Neural cell (in vitro differentiated cells): ENCODE measurements at regions not wholly inside any gene's neighbourhood (a gene's known extent, or its start where the extent isn't known, plus 50 kb on each side); places are given as distances from the start of the nearest gene placed in this dataset.

ENCODE experiments used
- H2AFZ ChIP-seq: fragments of 200-600, 300-800 bp; sonication (generic), shearing (Covaris generic); 2 replicates; pipeline ENCODE4 v1.6.0; 2014; ENCODE audit warnings: low read depth, mild to moderate bottlenecking, antibody characterized with exemption, low read length, moderate library complexity
- H3F3A ChIP-seq: fragments of 200-600 bp; shearing (Covaris generic); 2 replicates; pipeline ENCODE4 v1.6.1; 2016; ENCODE audit warnings: mild to moderate bottlenecking, moderate library complexity, mixed read lengths, antibody characterized with exemption, low read length; ENCODE audit not compliant: insufficient read depth, poor library complexity, severe bottlenecking
- H3K27ac ChIP-seq: fragments of 200-600, 300-800 bp; sonication (generic), shearing (Covaris generic); 2 replicates; pipeline ENCODE4 v1.5.1; 2014; ENCODE audit warnings: mild to moderate bottlenecking, low read length, moderate library complexity
- H3K27me3 ChIP-seq: fragments of 300-800, 200-600 bp; sonication (generic), shearing (Covaris generic); 2 replicates; pipeline ENCODE4 v1.6.0; 2014; ENCODE audit warnings: mild to moderate bottlenecking, low read depth, low read length, moderate library complexity; ENCODE audit not compliant: insufficient read depth
- H3K36me3 ChIP-seq: fragments of 300-800, 200-600 bp; sonication (generic), shearing (Covaris generic); 2 replicates; pipeline ENCODE4 v1.5.1; 2014; ENCODE audit warnings: mild to moderate bottlenecking, antibody characterized with exemption, low read length, moderate library complexity; ENCODE audit not compliant: insufficient read depth
- H3K4me2 ChIP-seq: fragments of 300-800, 200-600 bp; sonication (generic), shearing (Covaris generic); 2 replicates; pipeline ENCODE4 v1.6.0; 2014; ENCODE audit warnings: mild to moderate bottlenecking, low read length
- H3K4me3 ChIP-seq: fragments of 300-800, 200-600 bp; sonication (generic), shearing (Covaris generic); 2 replicates; pipeline ENCODE4 v1.5.1; 2014; ENCODE audit warnings: mild to moderate bottlenecking, low read length, moderate library complexity
- H3K79me2 ChIP-seq: fragments of 200-600 bp; shearing (Covaris generic); replicated peaks from 2 replicates; pipeline ENCODE4 v1.6.0; 2014; ENCODE audit warnings: mild to moderate bottlenecking, low read length, moderate library complexity; ENCODE audit not compliant: insufficient read depth
- H3K9ac ChIP-seq: fragments of 300-800, 200-600 bp; sonication (generic), shearing (Covaris generic); 2 replicates; pipeline ENCODE4 v1.6.1; 2016; ENCODE audit warnings: mild to moderate bottlenecking, low read length, mixed read lengths
- H3K9me2 ChIP-seq: fragments of 200-600 bp; shearing (Covaris generic); 2 replicates; pipeline ENCODE4 v1.6.1; 2016; ENCODE audit warnings: mild to moderate bottlenecking, low read length, mixed read lengths; ENCODE audit not compliant: insufficient read depth
- H3K9me3 ChIP-seq: fragments of 200-600, 300-800 bp; sonication (generic), shearing (Covaris generic); 2 replicates; pipeline ENCODE4 v1.6.1; 2016; ENCODE audit warnings: mild to moderate bottlenecking, mixed run types, low read length, moderate library complexity, mixed read lengths
- H4K20me1 ChIP-seq: fragments of 200-600 bp; shearing (Covaris generic); 2 replicates; pipeline ENCODE4 v1.6.1; 2016; ENCODE audit warnings: mild to moderate bottlenecking, mixed run types; ENCODE audit not compliant: insufficient read depth
- EP300 ChIP-seq: fragments of 450-650 bp; conservative IDR thresholded peaks from 2 replicates; pipeline ENCODE4 v1.6.1; 2014; ENCODE audit warnings: antibody characterized with exemption, mild to moderate bottlenecking, moderate library complexity; ENCODE audit not compliant: poor library complexity, severe bottlenecking
- EZH2 ChIP-seq: fragments of 200-600, 300-800 bp; shearing (Covaris generic), sonication (generic); IDR thresholded peaks from 2 replicates; pipeline ENCODE4 v1.6.1; 2014; ENCODE audit warnings: antibody characterized with exemption, low read length, borderline replicate concordance, mild to moderate bottlenecking; ENCODE audit not compliant: insufficient read depth, poor library complexity, severe bottlenecking
- MXI1 ChIP-seq: fragments of 450-650 bp; conservative IDR thresholded peaks from 2 replicates; pipeline ENCODE4 v1.6.1; 2014; ENCODE audit warnings: antibody characterized with exemption, mild to moderate bottlenecking; ENCODE audit not compliant: poor library complexity, severe bottlenecking
- POLR2AphosphoS5 ChIP-seq: IDR thresholded peaks from 2 replicates; pipeline ENCODE4 v1.6.1; 2012
- RAD21 ChIP-seq: fragments of 450-650 bp; conservative IDR thresholded peaks from 2 replicates; pipeline ENCODE4 v1.6.1; 2014; ENCODE audit warnings: antibody characterized with exemption, mild to moderate bottlenecking, moderate library complexity
- REST ChIP-seq: IDR thresholded peaks from 2 replicates; pipeline ENCODE4 v1.6.1; 2012; ENCODE audit warnings: borderline replicate concordance
- SMC3 ChIP-seq: fragments of 450-650 bp; conservative IDR thresholded peaks from 2 replicates; pipeline ENCODE4 v1.6.1; 2014; ENCODE audit warnings: antibody characterized with exemption, mild to moderate bottlenecking, moderate library complexity; ENCODE audit not compliant: poor library complexity
- TAF1 ChIP-seq: IDR thresholded peaks from 2 replicates; pipeline ENCODE4 v1.6.1; 2012; ENCODE audit warnings: low read depth
- TF ChIP-seq, protein P1 (sequence below): fragments of 450-650 bp; IDR thresholded peaks from 2 replicates; pipeline ENCODE4 v1.5.1; 2014; ENCODE audit warnings: antibody characterized with exemption, mild to moderate bottlenecking, moderate library complexity; ENCODE audit not compliant: poor library complexity, severe bottlenecking

GRCh38 chr19:27795369-27795768 lies 1417.6 kb downstream of the UQCRFS1 start:
- Histone ChIP-seq H3K36me3 (no peaks in the 10 kb centered on the region), H4K20me1 (no peaks in the 10 kb centered on the region), H3K4me2 (peak overlapping the region; percentile 77), H3K9me3 (no peaks in the 10 kb centered on the region), H3K27me3 (no peaks in the 10 kb centered on the region), H3K27ac (no peak overlapping the region), H3K4me3 (peak overlapping the region; percentile 97), H3K9me2 (no peaks in the 10 kb centered on the region), H2AFZ (no peak overlapping the region), H3K79me2 (peaks cover 43% of the 10 kb centered on the region), H3F3A (no peaks in the 10 kb centered on the region), H3K9ac (peak overlapping the region; percentile 81)
- no peak for TF ChIP-seq EP300
- TF ChIP-seq MXI1 = no peak
- TF ChIP-seq, protein P1, sequence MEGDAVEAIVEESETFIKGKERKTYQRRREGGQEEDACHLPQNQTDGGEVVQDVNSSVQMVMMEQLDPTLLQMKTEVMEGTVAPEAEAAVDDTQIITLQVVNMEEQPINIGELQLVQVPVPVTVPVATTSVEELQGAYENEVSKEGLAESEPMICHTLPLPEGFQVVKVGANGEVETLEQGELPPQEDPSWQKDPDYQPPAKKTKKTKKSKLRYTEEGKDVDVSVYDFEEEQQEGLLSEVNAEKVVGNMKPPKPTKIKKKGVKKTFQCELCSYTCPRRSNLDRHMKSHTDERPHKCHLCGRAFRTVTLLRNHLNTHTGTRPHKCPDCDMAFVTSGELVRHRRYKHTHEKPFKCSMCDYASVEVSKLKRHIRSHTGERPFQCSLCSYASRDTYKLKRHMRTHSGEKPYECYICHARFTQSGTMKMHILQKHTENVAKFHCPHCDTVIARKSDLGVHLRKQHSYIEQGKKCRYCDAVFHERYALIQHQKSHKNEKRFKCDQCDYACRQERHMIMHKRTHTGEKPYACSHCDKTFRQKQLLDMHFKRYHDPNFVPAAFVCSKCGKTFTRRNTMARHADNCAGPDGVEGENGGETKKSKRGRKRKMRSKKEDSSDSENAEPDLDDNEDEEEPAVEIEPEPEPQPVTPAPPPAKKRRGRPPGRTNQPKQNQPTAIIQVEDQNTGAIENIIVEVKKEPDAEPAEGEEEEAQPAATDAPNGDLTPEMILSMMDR = no peak
- TF ChIP-seq REST = no peak
- no peak for TF ChIP-seq POLR2AphosphoS5
- no peak for TF ChIP-seq SMC3
- TF ChIP-seq RAD21 = no peak
- no peak for TF ChIP-seq TAF1
- no peak for TF ChIP-seq EZH2

DNA sequence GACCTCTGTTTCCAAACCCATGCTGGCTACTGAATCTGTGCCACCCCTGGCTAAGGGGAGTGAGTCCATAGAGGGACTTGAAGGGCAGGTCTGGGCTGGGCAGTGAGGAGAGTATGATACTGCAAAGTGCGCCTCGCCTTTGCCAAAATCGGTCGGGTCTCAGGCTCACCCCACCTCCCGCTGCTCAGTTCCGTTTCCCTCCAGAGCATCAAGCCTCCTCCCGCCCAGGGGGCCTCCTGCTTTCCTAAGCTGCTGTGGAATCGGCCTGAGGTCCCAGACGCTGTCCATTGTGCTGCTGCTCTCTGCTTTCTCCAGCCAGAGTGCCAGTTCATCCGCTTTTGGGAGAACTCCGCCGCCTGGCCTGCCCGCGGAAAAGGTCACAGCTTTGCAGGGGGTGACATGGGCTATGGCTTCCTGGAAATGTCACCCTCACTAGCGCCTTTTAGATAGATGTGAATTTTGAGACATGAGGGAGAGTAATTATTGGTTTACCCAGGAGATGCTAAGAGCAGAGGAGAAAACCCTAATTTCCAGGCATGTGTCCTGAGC lies 1418.4 kb downstream of the UQCRFS1 start:
- Histone ChIP-seq H3K27me3 (no peaks in the 10 kb centered on the region), H3K4me2 (peak overlapping the region; percentile 77), H3K27ac (peak overlapping the region; percentile 89), H3K9me2 (no peaks in the 10 kb centered on the region), H3K9me3 (no peaks in the 10 kb centered on the region), H3K9ac (peak overlapping the region; percentile 81), H3K36me3 (no peaks in the 10 kb centered on the region), H4K20me1 (no peaks in the 10 kb centered on the region), H3F3A (no peaks in the 10 kb centered on the region), H3K79me2 (peaks cover 44% of the 10 kb centered on the region), H3K4me3 (peak overlapping the region; percentile 97), H2AFZ (peak overlapping the region; percentile 81)
- TF ChIP-seq TAF1 (no peak), EZH2 (no peak), SMC3 (no peak), REST (no peak), RAD21 (no peak), POLR2AphosphoS5 (no peak), MXI1 (no peak), EP300 (no peak)
- TF ChIP-seq, protein P1 = no peak
